ENCODE measurements at regions not wholly inside any gene's neighbourhood (a gene's known extent, or its start where the extent isn't known, plus 50 kb on each side); places are given as distances from the start of the nearest gene placed in this dataset.

GRCh38 chr13:37277007-37277406 is 171.5 kb upstream of the CSNK1A1L start:
- H3K36me3 Mint-ChIP-seq (ENCODE audit: low read depth), result peaks cover 6% of the 10 kb centered on the region
- H3K27me3 Mint-ChIP-seq (ENCODE audit: low read depth), result peaks cover 4% of the 10 kb centered on the region
- peaks cover 18% of the 10 kb centered on the region for H3K9me3 Mint-ChIP-seq
- no peak overlapping the region for H3K4me3 Mint-ChIP-seq
- TF ChIP-seq CTCF (IDR thresholded peaks at IDR 0.05; ENCODE audit: unreplicated experiment in 3 of 3), result no peak
- H3K27ac Mint-ChIP-seq, result no peak overlapping the region
- H3K4me1 Mint-ChIP-seq, result peaks cover 10% of the 10 kb centered on the region

- Mint-ChIP-seq H3K4me3 (no peak overlapping the region), H3K4me1 (peaks cover 10% of the 10 kb centered on the region), H3K27ac (peak overlapping the region; percentile 53 to 86 (median 67)), H3K27me3 (ENCODE audit: low read depth) (peaks cover 4% of the 10 kb centered on the region), H3K36me3 (ENCODE audit: low read depth) (peaks cover 3% of the 10 kb centered on the region), H3K9me3 (peaks cover 19% of the 10 kb centered on the region)
- TF ChIP-seq CTCF (IDR thresholded peaks at IDR 0.05; ENCODE audit: unreplicated experiment in 3 of 3), result no peak
Observed at GRCh38 chr13:37274569-37275497, 169.4 kb upstream of the CSNK1A1L start.

- Mint-ChIP-seq H3K9me3 (peaks cover 16% of the 10 kb centered on the region), H3K27ac (peak overlapping the region in 2 of 3 experiments; percentile 53 to 86), H3K4me1 (peaks cover 10% of the 10 kb centered on the region), H3K27me3 (ENCODE audit: low read depth) (peaks cover 4% of the 10 kb centered on the region), H3K36me3 (ENCODE audit: low read depth) (no peaks in the 10 kb centered on the region), H3K4me3 (no peak overlapping the region)
- TF ChIP-seq CTCF (IDR thresholded peaks at IDR 0.05; ENCODE audit: unreplicated experiment in 3 of 3), result no peak
Observed at GRCh38 chr13:37273836-37274235, 168.4 kb upstream of the CSNK1A1L start.

- Mint-ChIP-seq H3K27me3 (ENCODE audit: low read depth) (peaks cover 4% of the 10 kb centered on the region), H3K4me3 (no peak overlapping the region), H3K36me3 (ENCODE audit: low read depth) (no peaks in the 10 kb centered on the region), H3K27ac (no peak overlapping the region), H3K9me3 (peaks cover 18% of the 10 kb centered on the region), H3K4me1 (peaks cover 10% of the 10 kb centered on the region)
- no peak for TF ChIP-seq CTCF (IDR thresholded peaks at IDR 0.05; ENCODE audit: unreplicated experiment in 3 of 3)
Observed at GRCh38 chr13:37270226-37271001, 164.9 kb upstream of the CSNK1A1L start.

- H3K27ac Mint-ChIP-seq, result no peak overlapping the region
- no peak overlapping the region for H3K4me3 Mint-ChIP-seq
- H3K27me3 Mint-ChIP-seq (ENCODE audit: low read depth), result no peaks in the 10 kb centered on the region
- no peaks in the 10 kb centered on the region for H3K4me1 Mint-ChIP-seq
- H3K36me3 Mint-ChIP-seq (ENCODE audit: low read depth), result no peaks in the 10 kb centered on the region
- no peak for TF ChIP-seq CTCF (IDR thresholded peaks at IDR 0.05; ENCODE audit: unreplicated experiment in 3 of 3)
- H3K9me3 Mint-ChIP-seq, result peaks cover 27% of the 10 kb centered on the region
Observed at GRCh38 chr13:37263871-37264270, 158.4 kb upstream of the CSNK1A1L start.
